ENCODE measurements at regions not wholly inside any gene's neighbourhood (a gene's known extent, or its start where the extent isn't known, plus 50 kb on each side); places are given as distances from the start of the nearest gene placed in this dataset.

- TF ChIP-seq POLR2A (IDR thresholded peaks at IDR 0.05): no peak
- no peak for TF ChIP-seq CTCF (IDR thresholded peaks at IDR 0.05)
Measured at GRCh38 chrX:16394290-16394689, 227.0 kb downstream of the MAGEB17 start.

Measured in body of pancreas (tissue), 4 donors.